SJSA1 (cell line): ENCODE measurements at regions not wholly inside any gene's neighbourhood (a gene's known extent, or its start where the extent isn't known, plus 50 kb on each side); places are given as distances from the start of the nearest gene placed in this dataset.

ENCODE experiments used
- DNase-seq, 2 experiments: peaks; one replicate each; pipeline ENCODE4 v3.0.0-alpha.2; 2015 to 2020; ENCODE audit warnings: low spot score in 2 of 2, low read depth in 1 of 2
- H3K27ac ChIP-seq: fragments of 250-450 bp; sonication (Bioruptor Pico); 2 replicates; pipeline ENCODE4 v1.5.1; 2020; ENCODE audit warnings: mild to moderate bottlenecking, moderate library complexity
- H3K27me3 ChIP-seq: fragments of 250-450 bp; sonication (Bioruptor Pico); replicated peaks from 2 replicates; pipeline ENCODE4 v1.5.1; 2020; ENCODE audit warnings: mild to moderate bottlenecking, moderate library complexity
- H3K36me3 ChIP-seq: fragments of 250-450 bp; sonication (Bioruptor Pico); 2 replicates; pipeline ENCODE4 v1.5.1; 2020; ENCODE audit warnings: mild to moderate bottlenecking
- H3K4me1 ChIP-seq: fragments of 250-450 bp; sonication (Bioruptor Pico); replicated peaks from 2 replicates; pipeline ENCODE4 v1.6.1; 2021; ENCODE audit warnings: mild to moderate bottlenecking
- H3K4me3 ChIP-seq: fragments of 250-450 bp; sonication (Bioruptor Pico); 2 replicates; pipeline ENCODE4 v1.5.1; 2020; ENCODE audit warnings: mild to moderate bottlenecking
- H3K9me3 ChIP-seq: fragments of 250-450 bp; sonication (Bioruptor Pico); replicated peaks from 2 replicates; pipeline ENCODE4 v1.5.1; 2020; ENCODE audit warnings: mild to moderate bottlenecking

DNA sequence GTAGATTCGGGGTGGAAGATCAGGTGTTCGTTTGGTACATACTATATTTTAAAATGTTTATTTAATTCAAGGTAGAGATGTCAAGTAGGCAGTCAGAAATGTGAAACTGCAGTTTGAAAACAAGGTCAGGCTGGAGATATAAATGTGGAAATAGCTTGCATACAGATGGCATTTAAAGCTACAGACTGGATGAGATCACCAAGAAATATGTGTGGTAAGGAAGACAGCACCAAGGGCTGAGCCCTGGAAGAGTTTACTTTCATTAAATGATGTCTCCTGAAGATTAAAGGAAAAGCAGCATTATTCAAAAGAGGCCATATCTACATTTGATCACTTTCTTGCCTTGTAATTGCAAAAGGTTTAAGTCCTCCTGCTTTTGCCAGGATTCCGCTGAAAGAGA, 271.3 kb downstream of the PTBP2 start:
- Histone ChIP-seq H3K9me3 (no peaks in the 10 kb centered on the region), H3K36me3 (no peaks in the 10 kb centered on the region), H3K27me3 (no peaks in the 10 kb centered on the region), H3K4me3 (no peak overlapping the region), H3K27ac (no peak overlapping the region), H3K4me1 (no peaks in the 10 kb centered on the region; the same call in 1 of the 2 replicates)
- no peak for DNase-seq

DNA sequence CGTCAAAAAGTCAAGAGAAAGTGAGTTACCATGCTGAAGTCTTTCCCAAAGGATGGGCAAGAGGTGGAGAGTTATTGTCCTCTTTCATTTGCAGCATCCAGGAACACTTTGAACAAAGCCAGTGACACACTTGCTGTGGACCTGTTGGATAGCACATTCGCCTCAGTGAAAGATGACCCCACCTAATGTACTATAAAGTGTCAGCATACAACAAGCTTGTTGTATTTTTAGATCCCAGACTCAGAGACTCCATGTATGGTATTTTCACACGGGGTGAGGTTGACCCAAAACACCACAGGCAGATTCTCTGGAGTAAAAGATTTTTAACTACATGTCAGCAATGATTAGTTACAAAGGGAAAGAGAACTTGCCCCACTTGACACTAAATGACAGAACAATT, 273.8 kb downstream of the PTBP2 start:
- no peaks in the 10 kb centered on the region for H3K36me3 ChIP-seq
- DNase-seq = no peak

DNA sequence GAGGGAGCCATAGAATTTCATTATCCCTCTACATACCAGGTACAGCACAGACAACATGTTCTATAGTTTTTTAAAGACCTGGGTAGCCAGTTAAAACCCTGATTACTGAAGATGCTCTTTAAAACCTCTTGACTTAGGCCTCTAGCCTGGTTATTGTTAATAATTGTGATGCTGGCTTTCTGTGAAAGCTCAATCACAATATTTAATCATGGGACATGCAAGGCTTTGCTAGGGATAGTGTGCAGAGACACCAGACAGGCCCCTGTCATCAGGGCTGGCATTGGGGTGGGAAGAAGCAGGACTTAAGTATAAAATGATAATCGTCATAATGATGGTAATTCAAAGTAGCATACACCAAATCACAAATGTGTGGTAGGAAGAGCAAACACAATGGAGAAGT, 274.4 kb downstream of the PTBP2 start:
- H3K27me3 ChIP-seq = no peaks in the 10 kb centered on the region

More for the DNA sequence above, 273.8 kb downstream of the PTBP2 start:
- no peaks in the 10 kb centered on the region; the same call in 1 of the 2 replicates for H3K4me1 ChIP-seq
- H3K27me3 ChIP-seq = no peaks in the 10 kb centered on the region
- no peak overlapping the region for H3K27ac ChIP-seq
- H3K4me3 ChIP-seq = no peak overlapping the region
- no peaks in the 10 kb centered on the region for H3K9me3 ChIP-seq

DNA sequence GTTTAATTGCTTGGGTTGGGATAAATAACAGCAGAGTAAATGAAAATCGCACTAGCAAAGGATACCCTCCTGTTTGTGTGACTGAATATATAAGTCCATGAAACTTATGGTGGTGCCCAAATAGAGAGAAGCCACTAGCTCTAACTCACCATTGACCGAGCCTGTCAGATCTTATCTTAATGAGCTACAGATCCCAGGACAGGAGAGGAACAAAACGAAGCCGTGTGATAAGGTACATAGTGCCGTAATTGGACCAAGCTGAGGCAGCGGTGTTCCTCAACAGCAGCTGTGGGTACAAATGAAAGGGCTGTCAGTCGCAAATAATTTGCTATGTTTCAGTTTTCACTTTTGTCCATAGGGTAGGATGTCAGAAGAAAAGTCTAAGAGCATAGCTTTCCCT, 276.1 kb downstream of the PTBP2 start:
- Histone ChIP-seq H3K27ac (no peak overlapping the region), H3K4me3 (no peak overlapping the region), H3K4me1 (no peaks in the 10 kb centered on the region; the same call in 1 of the 2 replicates), H3K36me3 (no peaks in the 10 kb centered on the region), H3K9me3 (no peaks in the 10 kb centered on the region), H3K27me3 (no peaks in the 10 kb centered on the region)
- DNase-seq = no peak

More for the DNA sequence above, 274.4 kb downstream of the PTBP2 start:
- H3K4me3 ChIP-seq = no peak overlapping the region
- H3K4me1 ChIP-seq = no peaks in the 10 kb centered on the region; the same call in 1 of the 2 replicates
- H3K9me3 ChIP-seq = no peaks in the 10 kb centered on the region
- no peak for DNase-seq
- no peak overlapping the region for H3K27ac ChIP-seq
- H3K36me3 ChIP-seq = no peaks in the 10 kb centered on the region

DNA sequence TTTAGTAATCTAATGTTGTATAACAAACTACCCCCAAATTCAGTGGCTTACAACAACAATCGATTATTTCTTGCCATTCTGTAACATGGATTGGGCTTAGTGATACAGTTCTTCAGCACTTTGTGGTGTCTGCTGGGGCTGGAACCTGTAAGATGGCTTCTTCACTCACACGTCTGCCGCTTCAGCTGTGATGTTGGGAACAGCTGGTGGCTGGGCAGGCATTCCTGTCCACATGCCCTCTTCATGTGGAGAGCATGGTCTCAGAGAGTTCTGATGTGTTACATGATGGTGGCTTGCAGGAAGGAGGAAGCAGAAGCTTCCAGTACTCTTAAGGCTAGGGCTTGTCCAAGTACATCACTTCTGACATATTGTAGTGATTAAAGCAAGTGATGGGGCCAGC, 276.9 kb downstream of the PTBP2 start:
- Histone ChIP-seq H3K36me3 (no peaks in the 10 kb centered on the region), H3K27me3 (no peaks in the 10 kb centered on the region), H3K9me3 (no peaks in the 10 kb centered on the region), H3K27ac (no peak overlapping the region), H3K4me1 (no peaks in the 10 kb centered on the region; the same call in 1 of the 2 replicates), H3K4me3 (no peak overlapping the region)
- DNase-seq = no peak

DNA sequence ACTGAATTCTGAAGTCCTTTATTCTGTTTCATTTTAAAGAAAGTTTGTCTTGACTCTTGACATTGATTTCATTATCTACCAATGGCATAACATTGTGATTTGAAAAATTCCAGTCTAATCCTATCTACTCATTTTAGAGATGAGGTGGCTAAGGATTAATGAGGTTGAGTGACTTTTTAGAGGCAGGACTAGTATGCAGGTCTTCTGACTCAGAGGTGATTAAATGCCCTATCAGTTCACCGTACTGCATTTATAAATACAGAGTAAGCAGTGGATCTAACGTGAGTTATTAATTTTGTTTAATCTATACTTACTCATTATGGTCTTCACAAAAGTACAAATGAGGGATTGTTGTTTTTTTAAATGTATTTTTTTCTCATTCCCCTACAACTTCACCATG, 277.6 kb downstream of the PTBP2 start:
- DNase-seq = no peak
- no peak overlapping the region for H3K27ac ChIP-seq

DNA sequence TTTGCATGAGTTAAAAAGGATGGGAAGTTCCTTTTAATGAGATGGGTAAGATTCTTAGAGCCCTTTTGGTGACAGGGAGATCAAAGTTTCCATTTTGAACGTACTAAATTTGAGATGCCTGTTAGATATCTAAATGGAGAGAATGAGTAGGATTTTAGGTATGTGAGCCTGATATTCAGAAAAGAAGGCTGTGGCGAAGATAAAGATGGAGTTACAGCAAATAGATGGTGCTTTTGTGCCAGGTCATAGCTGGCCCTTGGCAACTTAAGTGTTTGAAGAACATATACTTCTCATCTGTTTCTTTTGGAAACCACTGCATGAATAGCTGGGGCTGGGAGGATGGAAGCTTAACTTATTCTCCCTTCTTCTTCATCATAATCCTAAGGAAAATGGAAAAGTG, 282.5 kb downstream of the PTBP2 start:
- H3K4me3 ChIP-seq = no peak overlapping the region
- DNase-seq = no peak
- no peaks in the 10 kb centered on the region for H3K36me3 ChIP-seq
- peaks cover 16% of the 10 kb centered on the region for H3K4me1 ChIP-seq
- no peak overlapping the region for H3K27ac ChIP-seq
- H3K27me3 ChIP-seq = no peaks in the 10 kb centered on the region
- H3K9me3 ChIP-seq = no peaks in the 10 kb centered on the region

More for the DNA sequence above, 277.6 kb downstream of the PTBP2 start:
- H3K4me1 ChIP-seq = no peaks in the 10 kb centered on the region; the same call in 1 of the 2 replicates
- H3K36me3 ChIP-seq = no peaks in the 10 kb centered on the region
- no peak overlapping the region for H3K4me3 ChIP-seq
- H3K9me3 ChIP-seq = no peaks in the 10 kb centered on the region
- H3K27me3 ChIP-seq = no peaks in the 10 kb centered on the region

DNA sequence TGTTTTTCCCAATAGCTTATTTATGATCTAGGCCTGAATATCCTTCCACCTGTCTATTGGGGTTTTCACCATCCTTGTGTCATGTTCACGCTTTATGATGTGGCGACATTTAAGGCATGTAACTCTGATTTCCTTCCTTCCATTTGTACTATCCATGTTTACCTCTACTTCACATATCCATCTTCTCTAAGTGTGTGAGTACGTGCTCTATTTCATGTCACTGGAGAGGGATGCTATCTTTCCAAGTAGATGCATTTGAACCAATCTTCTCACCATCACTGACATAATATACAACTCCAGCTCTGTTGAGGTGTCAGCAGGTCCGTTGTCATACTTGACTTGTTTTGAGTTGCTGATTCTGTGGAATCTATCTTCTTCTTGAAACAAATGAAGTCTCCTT, 283.2 kb downstream of the PTBP2 start:
- Histone ChIP-seq H3K9me3 (no peaks in the 10 kb centered on the region), H3K36me3 (no peaks in the 10 kb centered on the region), H3K27me3 (no peaks in the 10 kb centered on the region), H3K4me1 (peaks cover 16% of the 10 kb centered on the region), H3K27ac (no peak overlapping the region), H3K4me3 (no peak overlapping the region)
- DNase-seq = no peak

DNA sequence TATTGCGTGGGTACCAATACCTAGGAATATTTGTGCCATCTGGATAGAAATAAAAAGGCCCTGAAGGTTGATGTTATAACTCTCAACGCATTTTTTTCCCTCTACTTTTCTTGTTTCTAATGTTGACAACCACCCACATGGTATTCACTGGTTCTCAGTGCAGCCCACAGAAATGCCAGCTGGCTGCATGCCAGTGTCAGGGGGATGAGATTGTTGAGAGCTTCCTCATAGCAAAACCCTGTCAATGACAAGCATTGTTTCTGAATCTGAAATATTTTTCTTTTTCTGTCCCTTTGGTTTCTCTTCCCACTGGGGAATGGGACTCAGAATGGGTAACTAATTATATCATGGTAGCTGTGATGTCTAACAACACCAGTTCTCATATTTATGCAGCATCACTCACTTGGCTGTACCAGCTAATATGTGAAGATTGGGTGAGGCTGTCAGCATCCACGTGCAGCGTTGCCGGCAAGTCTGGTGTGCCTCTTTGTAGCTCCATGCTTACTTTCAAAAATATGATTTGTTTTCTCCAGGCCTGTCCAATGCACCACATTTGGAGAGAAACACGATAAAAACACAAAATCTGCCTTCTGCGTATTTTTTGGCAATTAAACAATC, 284.6 kb downstream of the PTBP2 start:
- Histone ChIP-seq H3K4me3 (no peak overlapping the region), H3K9me3 (no peaks in the 10 kb centered on the region), H3K4me1 (peaks cover 16% of the 10 kb centered on the region), H3K36me3 (no peaks in the 10 kb centered on the region), H3K27me3 (no peaks in the 10 kb centered on the region), H3K27ac (no peak overlapping the region)
- peak; percentile 72 to 82 for DNase-seq

DNA sequence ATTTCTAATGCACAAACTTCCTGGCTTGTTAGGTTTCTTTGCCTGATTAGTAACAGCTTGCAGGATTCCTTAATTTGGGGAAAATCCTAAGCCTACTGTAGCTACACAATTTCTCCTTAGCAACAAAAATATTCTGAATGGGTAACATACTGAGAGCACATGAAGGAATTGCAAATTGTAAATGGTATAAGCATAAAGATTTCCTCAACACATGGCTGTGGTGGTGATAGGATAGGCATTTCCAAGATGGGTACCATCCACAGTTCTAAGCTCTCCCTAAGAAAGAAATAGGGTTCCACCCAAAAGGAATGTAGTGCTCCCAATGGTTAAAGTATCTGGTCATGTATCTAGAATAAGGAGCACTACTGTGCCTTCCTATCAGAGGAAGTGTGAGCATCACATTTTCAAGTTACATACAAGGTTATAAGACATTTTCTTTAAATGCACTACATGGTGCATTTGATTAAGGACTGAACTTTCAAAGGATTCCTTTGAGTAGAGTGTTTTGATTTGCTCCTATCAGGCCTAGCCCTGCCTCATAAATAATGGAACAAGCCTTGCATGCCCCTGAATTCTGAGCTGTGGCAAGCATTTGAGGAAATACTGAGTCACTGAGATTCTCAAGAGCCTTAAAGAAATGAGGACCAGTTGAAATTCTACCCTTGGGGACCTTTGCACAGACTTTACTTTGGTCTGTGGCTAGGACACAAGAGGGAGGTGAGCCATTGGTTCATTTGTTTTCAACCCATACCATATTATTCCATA, 286.4 kb downstream of the PTBP2 start:
- Histone ChIP-seq H3K4me1 (peaks cover 16% of the 10 kb centered on the region), H3K36me3 (no peaks in the 10 kb centered on the region), H3K27me3 (no peaks in the 10 kb centered on the region), H3K4me3 (no peak overlapping the region), H3K27ac (no peak overlapping the region), H3K9me3 (no peaks in the 10 kb centered on the region)
- no peak for DNase-seq

DNA sequence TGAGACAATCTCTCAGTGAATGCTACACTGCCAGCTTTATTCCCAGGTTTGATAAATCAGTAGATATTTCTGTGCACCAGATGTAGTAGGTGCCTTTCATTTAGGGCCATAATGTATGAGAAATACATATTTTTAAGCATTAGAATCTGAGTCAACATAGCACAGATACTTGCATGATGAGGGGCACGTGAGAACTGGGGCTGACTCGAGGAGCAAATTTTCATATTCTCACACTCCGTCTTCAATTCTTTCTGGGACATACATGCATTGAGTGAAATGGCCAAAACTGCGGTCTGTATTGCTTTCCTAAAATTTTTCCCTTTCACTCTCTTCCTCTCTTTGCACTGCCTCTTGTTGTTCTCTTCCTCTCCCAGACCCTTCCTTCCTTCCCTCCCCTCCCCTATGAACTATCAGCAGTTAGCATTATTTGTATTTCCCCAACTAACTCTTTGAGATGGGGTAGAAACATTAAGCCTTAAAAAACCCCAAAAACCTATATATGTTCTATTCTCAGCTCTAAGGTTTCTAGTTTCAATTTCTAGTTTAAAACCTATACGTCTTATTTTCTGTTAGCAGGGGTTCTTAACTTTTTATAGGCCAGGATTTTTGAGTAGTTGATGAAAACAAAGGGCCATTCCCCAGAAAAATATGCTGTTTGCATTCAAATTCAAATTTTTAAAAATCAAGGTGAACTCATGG, 289.1 kb downstream of the PTBP2 start:
- Histone ChIP-seq H3K36me3 (no peaks in the 10 kb centered on the region), H3K4me3 (no peak overlapping the region)
- DNase-seq = no peak

DNA sequence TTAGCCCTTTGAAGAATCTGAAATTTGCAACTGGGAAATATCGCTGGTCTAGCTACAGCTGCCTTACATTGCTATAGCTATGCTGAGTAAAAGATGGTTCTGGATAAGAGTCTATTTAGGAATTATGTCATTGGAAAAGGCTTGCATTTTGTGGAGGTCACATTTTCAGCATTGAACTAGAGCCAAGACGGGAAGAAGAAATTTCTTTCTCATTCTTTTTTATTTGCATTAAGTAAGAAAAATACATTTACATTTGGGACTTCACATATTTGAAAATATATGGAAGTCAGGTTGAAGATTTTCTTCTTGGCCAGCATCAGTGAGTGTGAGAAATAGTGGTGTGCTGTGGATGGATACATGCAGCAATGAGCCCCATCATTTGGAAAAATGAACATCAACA, 291.6 kb downstream of the PTBP2 start:
- no peak for DNase-seq
- H3K27ac ChIP-seq = no peak overlapping the region
- H3K9me3 ChIP-seq = no peaks in the 10 kb centered on the region
- no peaks in the 10 kb centered on the region for H3K36me3 ChIP-seq
- no peak overlapping the region for H3K4me3 ChIP-seq
- no peaks in the 10 kb centered on the region for H3K4me1 ChIP-seq
- no peaks in the 10 kb centered on the region for H3K27me3 ChIP-seq

More for the DNA sequence above, 289.1 kb downstream of the PTBP2 start:
- Histone ChIP-seq H3K4me1 (peaks cover 14% of the 10 kb centered on the region), H3K27ac (no peak overlapping the region), H3K27me3 (no peaks in the 10 kb centered on the region), H3K9me3 (no peaks in the 10 kb centered on the region)

DNA sequence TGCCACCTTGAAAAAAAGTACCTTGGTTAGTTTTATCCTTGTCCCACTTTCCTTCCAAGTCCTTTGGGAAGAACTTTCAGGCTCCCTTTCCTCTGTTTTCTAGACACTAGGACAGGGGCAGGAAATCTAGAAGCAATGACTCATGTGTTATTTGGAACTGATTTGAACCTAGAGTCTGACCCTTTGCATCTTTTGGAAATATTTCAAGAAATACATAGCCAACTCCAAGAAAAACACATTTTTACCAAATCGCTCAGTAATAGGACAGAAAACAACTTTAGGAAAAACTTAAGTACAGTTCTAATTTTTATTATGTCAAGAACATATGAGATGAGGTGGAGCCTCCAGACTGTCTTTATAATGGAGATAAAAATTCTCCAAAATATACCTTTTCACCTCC, 292.4 kb downstream of the PTBP2 start:
- Histone ChIP-seq H3K4me1 (no peaks in the 10 kb centered on the region), H3K9me3 (no peaks in the 10 kb centered on the region), H3K4me3 (no peak overlapping the region), H3K27ac (no peak overlapping the region), H3K36me3 (no peaks in the 10 kb centered on the region), H3K27me3 (no peaks in the 10 kb centered on the region)
- DNase-seq = no peak

DNA sequence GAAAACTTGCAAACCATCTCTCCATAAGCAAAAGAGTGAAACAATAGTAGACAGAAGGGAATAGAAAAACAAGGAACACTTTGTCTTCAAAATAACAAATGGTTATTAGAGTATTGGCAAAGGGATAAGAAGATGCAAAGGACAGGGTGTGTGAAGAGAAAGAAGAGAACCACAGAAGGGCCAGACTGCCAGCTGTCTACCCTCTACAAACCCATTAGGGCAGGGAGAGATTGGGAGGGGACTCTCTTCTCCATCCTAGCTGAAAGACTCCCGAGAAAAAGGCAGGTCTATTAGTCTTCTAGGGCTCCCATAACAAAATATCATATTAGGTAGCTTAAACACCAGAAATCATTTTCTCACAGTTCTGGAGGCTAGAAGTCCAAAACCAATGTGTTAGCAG, 292.8 kb downstream of the PTBP2 start:
- no peaks in the 10 kb centered on the region for H3K27me3 ChIP-seq
- H3K36me3 ChIP-seq = no peaks in the 10 kb centered on the region
- no peaks in the 10 kb centered on the region for H3K4me1 ChIP-seq
- DNase-seq = no peak
- no peak overlapping the region for H3K27ac ChIP-seq
- H3K9me3 ChIP-seq = no peaks in the 10 kb centered on the region
- no peak overlapping the region for H3K4me3 ChIP-seq
